GM23248 (cell line): ENCODE measurements at regions not wholly inside any gene's neighbourhood (a gene's known extent, or its start where the extent isn't known, plus 50 kb on each side); places are given as distances from the start of the nearest gene placed in this dataset.
"Not testable (repeated sequence)": the region's sequence is repeated elsewhere in the genome, so short reads cannot be mapped to it uniquely, and the experiment has no call there.

Source experiments
- DNase-seq: peaks from one replicate; pipeline ENCODE4 v3.0.0-alpha.2; 2015
- H2AFZ ChIP-seq: fragments of 200-600 bp; sonication (generic); 2 replicates; pipeline ENCODE4 v1.6.1; 2016; ENCODE audit warnings: antibody characterized with exemption
- H3F3A ChIP-seq: fragments of 200-600 bp; sonication (generic); 2 replicates; pipeline ENCODE4 v1.6.1; 2016; ENCODE audit warnings: mild to moderate bottlenecking, antibody characterized with exemption, mixed run types; ENCODE audit not compliant: insufficient read depth
- H3K27ac ChIP-seq: fragments of 200-600 bp; sonication (generic); 2 replicates; pipeline ENCODE4 v1.5.1; 2016; ENCODE audit warnings: mild to moderate bottlenecking
- H3K27me3 ChIP-seq: fragments of 200-600 bp; sonication (generic); replicated peaks from 2 replicates; pipeline ENCODE4 v1.6.1; 2016; ENCODE audit warnings: mild to moderate bottlenecking; ENCODE audit not compliant: insufficient read depth
- H3K36me3 ChIP-seq: fragments of 200-600 bp; sonication (generic); 2 replicates; pipeline ENCODE4 v1.6.1; 2016; ENCODE audit warnings: low read depth, mild to moderate bottlenecking
- H3K4me1 ChIP-seq: fragments of 200-600 bp; sonication (generic); 2 replicates; pipeline ENCODE4 v1.6.1; 2016; ENCODE audit warnings: mild to moderate bottlenecking; ENCODE audit not compliant: insufficient read depth
- H3K4me2 ChIP-seq: fragments of 200-600 bp; sonication (generic); one replicate; pipeline ENCODE4 v1.6.1; 2016; ENCODE audit warnings: mild to moderate bottlenecking; ENCODE audit not compliant: unreplicated experiment
- H3K4me3 ChIP-seq: fragments of 200-600 bp; sonication (generic); 2 replicates; pipeline ENCODE4 v1.5.1; 2016; ENCODE audit warnings: mild to moderate bottlenecking
- H3K79me2 ChIP-seq: fragments of 200-600 bp; sonication (generic); 2 replicates; pipeline ENCODE4 v1.6.1; 2016; ENCODE audit warnings: mild to moderate bottlenecking; ENCODE audit not compliant: insufficient read depth
- H3K9ac ChIP-seq: fragments of 200-600 bp; sonication (generic); 2 replicates; pipeline ENCODE4 v1.6.1; 2016; ENCODE audit warnings: mild to moderate bottlenecking
- H3K9me2 ChIP-seq: fragments of 200-600 bp; sonication (generic); 2 replicates; pipeline ENCODE4 v1.6.1; 2016; ENCODE audit warnings: mixed run types, mild to moderate bottlenecking, moderate library complexity; ENCODE audit not compliant: insufficient read depth
- H3K9me3 ChIP-seq: fragments of 200-600 bp; sonication (generic); one replicate; pipeline ENCODE4 v1.6.1; 2017; ENCODE audit warnings: low read depth
- H4K20me1 ChIP-seq: fragments of 200-600 bp; sonication (generic); 2 replicates; pipeline ENCODE4 v1.6.0; 2016; ENCODE audit not compliant: insufficient read depth
- EZH2 ChIP-seq: fragments of 200-600 bp; sonication (generic); IDR thresholded peaks from 2 replicates; pipeline ENCODE4 v1.6.1; 2018; ENCODE audit warnings: antibody characterized with exemption, mild to moderate bottlenecking; ENCODE audit not compliant: insufficient read depth, poor library complexity, severe bottlenecking
- EZH2phosphoT487 ChIP-seq: fragments of 200-600 bp; sonication (generic); IDR thresholded peaks from 2 replicates; pipeline ENCODE4 v1.6.1; 2018; ENCODE audit warnings: antibody characterized with exemption, moderate library complexity, mild to moderate bottlenecking, low read depth; ENCODE audit not compliant: insufficient read depth
- WGBS, 2 experiments: methylation state at CpG; one replicate each; pipeline ENCODE4 v1.1.6; 2015 to 2017; ENCODE audit warnings: low lambda C conversion rate in 2 of 2, low coverage in 1 of 2; ENCODE audit errors: missing lambda C conversion rate in 2 of 2; 5-methylcytosine and 5-hydroxymethylcytosine counted together
- in situ Hi-C: fragments of 300-500 bp; cut with MboI; formaldehyde crosslinking; loops from 2 replicates; pipeline ENCODE4 v1.15.0; 2020

DNA sequence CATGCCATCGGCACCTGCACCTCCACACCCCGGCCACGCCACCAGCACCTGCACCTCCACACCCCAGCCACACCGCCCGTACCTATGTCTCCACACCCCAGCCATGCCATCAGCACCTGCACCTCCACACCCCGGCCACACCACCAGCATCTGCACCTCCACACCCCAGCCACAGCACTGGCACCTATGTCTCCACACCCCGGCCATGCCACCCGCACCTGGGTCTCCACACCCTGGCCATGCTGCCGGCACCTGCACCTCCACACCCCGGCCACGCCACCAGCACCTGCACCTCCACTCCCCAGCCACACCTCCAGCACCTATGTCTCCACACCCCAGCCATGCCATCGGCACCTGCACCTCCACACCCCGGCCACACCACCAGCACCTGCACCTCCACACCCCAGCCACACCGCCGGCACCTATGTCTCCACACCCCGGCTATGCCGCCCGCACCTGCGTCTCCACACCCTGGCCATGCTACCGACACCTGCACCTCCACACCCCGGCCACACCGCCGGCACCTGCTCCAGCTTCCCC lies 390.3 kb upstream of the MYT1L start:
- no peak overlapping the region for H3K27ac ChIP-seq
- no peak for DNase-seq
- no peaks in the 10 kb centered on the region for H3K9me3 ChIP-seq
- H3K4me3 ChIP-seq: no peak overlapping the region
- no peaks in the 10 kb centered on the region for H4K20me1 ChIP-seq
- in situ Hi-C loops: no loop called here
- no peaks in the 10 kb centered on the region for H3K36me3 ChIP-seq
- no peak overlapping the region for H3K9ac ChIP-seq
- no peak overlapping the region for H2AFZ ChIP-seq
- TF ChIP-seq EZH2: no peak
- TF ChIP-seq EZH2phosphoT487: no peak
- H3K4me1 ChIP-seq: no peaks in the 10 kb centered on the region
- no peaks in the 10 kb centered on the region for H3K79me2 ChIP-seq
- 75 to 77% methylated on average over 15 to 23 of the region's 23 CpGs for WGBS, 2 experiments
- no peaks in the 10 kb centered on the region for H3K27me3 ChIP-seq
- no peak overlapping the region for H3K4me2 ChIP-seq
- H3F3A ChIP-seq: no peaks in the 10 kb centered on the region
- H3K9me2 ChIP-seq: no peaks in the 10 kb centered on the region

DNA sequence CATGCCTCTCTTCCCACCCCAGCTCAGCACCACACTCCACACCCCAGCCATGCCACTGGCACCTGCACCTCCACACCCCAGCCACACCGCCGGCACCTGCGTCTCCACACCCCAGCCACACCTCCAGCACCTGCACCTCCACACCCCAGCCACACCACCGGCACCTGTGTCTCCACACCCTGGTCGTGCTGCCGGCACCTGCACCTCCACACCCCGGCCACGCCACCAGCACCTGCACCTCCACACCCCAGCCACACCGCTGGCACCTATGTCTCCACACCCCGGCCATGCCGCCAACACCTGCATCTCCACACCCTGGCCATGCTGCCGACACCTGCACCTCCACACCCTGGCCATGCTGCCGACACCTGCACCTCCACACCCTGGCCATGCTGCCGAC lies 389.7 kb upstream of the MYT1L start:
- WGBS, 2 experiments: 44 to 52% methylated on average over 3 to 13 of the region's 14 CpGs
- H3K36me3 ChIP-seq, H3K9me3 ChIP-seq, in situ Hi-C loops, H2AFZ ChIP-seq, H3K9ac ChIP-seq, H3F3A ChIP-seq, H3K9me2 ChIP-seq, H3K27me3 ChIP-seq, H3K79me2 ChIP-seq, H3K4me1 ChIP-seq, H3K4me3 ChIP-seq, H3K27ac ChIP-seq, H4K20me1 ChIP-seq, H3K4me2 ChIP-seq, DNase-seq: not testable (repeated sequence)

DNA sequence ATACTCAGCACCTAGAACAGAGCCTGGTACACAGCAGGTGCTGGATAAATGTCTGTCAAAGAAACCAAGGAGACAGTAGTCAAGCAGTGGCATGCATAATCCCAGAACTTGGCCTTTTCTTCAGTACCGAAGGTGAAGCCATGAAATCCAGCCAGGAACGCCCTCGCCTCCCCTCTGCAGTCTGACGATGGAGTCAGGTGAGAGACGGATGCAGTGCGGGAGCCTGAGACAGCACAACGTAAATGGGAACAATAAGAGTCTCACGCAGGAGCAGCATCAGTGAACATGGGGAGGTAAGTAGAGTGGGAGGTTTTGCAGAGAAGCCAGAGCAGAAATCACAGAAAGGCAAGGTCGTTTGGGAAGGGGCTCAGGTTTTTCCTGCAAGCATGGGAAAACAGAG lies 389.3 kb upstream of the MYT1L start:
- Histone ChIP-seq H3F3A (no peaks in the 10 kb centered on the region), H4K20me1 (no peaks in the 10 kb centered on the region)
- DNase-seq: no peak

GRCh38 chr2:2719781-2720180 lies 388.7 kb upstream of the MYT1L start:
- Histone ChIP-seq H3K4me2 (no peak overlapping the region), H2AFZ (no peak overlapping the region), H3K9ac (no peak overlapping the region), H3F3A (no peaks in the 10 kb centered on the region), H3K36me3 (no peaks in the 10 kb centered on the region), H3K4me1 (no peaks in the 10 kb centered on the region), H3K4me3 (no peak overlapping the region), H3K27ac (no peak overlapping the region), H3K79me2 (no peaks in the 10 kb centered on the region), H4K20me1 (no peaks in the 10 kb centered on the region), H3K27me3 (no peaks in the 10 kb centered on the region), H3K9me2 (no peaks in the 10 kb centered on the region), H3K9me3 (no peaks in the 10 kb centered on the region)
- TF ChIP-seq EZH2phosphoT487 (no peak), EZH2 (no peak)
- WGBS, 2 experiments: 15 to 23% methylated on average over 8 of the region's 8 CpGs
- in situ Hi-C loops: no loop called here
- DNase-seq: no peak

More for the DNA sequence above, 389.3 kb upstream of the MYT1L start:
- no peak for TF ChIP-seq EZH2
- no peak for TF ChIP-seq EZH2phosphoT487
- H3K9me3 ChIP-seq: no peaks in the 10 kb centered on the region
- no peaks in the 10 kb centered on the region for H3K27me3 ChIP-seq
- H3K36me3 ChIP-seq: no peaks in the 10 kb centered on the region
- H2AFZ ChIP-seq: no peak overlapping the region
- no peak overlapping the region for H3K9ac ChIP-seq
- no peaks in the 10 kb centered on the region for H3K4me1 ChIP-seq
- in situ Hi-C loops: no loop called here
- H3K79me2 ChIP-seq: no peaks in the 10 kb centered on the region
- no peak overlapping the region for H3K27ac ChIP-seq
- no peak overlapping the region for H3K4me2 ChIP-seq
- no peaks in the 10 kb centered on the region for H3K9me2 ChIP-seq
- 47 to 49% methylated on average over 9 of the region's 9 CpGs for WGBS, 2 experiments
- H3K4me3 ChIP-seq: no peak overlapping the region

- H3K27me3 ChIP-seq: no peaks in the 10 kb centered on the region
- H2AFZ ChIP-seq: no peak overlapping the region
- in situ Hi-C loops: no loop called here
- peak; percentile 5 for DNase-seq
- no peak overlapping the region for H3K4me3 ChIP-seq
- H3K9me3 ChIP-seq: no peaks in the 10 kb centered on the region
- no peaks in the 10 kb centered on the region for H3K36me3 ChIP-seq
- H3K27ac ChIP-seq: no peak overlapping the region
- H4K20me1 ChIP-seq: no peaks in the 10 kb centered on the region
- TF ChIP-seq EZH2 (no peak), EZH2phosphoT487 (no peak)
- H3K9ac ChIP-seq: no peak overlapping the region
- H3F3A ChIP-seq: no peaks in the 10 kb centered on the region
- no peak overlapping the region for H3K4me2 ChIP-seq
- 6 to 10% methylated on average over 6 of the region's 6 CpGs for WGBS, 2 experiments
- H3K4me1 ChIP-seq: no peaks in the 10 kb centered on the region
- no peaks in the 10 kb centered on the region for H3K79me2 ChIP-seq
- H3K9me2 ChIP-seq: no peaks in the 10 kb centered on the region
These were observed 387.9 kb upstream of the MYT1L start for GRCh38 chr2:2719015-2719414.
